ENCODE measurements at regions not wholly inside any gene's neighbourhood (a gene's known extent, or its start where the extent isn't known, plus 50 kb on each side); places are given as distances from the start of the nearest gene placed in this dataset.
A peak's percentile ranks its signal among the peaks of the same experiment; 100 is the strongest.

GRCh38 chr6:126148853-126149252, 162.5 kb downstream of the TRMT11 start:
- no peak overlapping the region for H3K18ac ChIP-seq (ENCODE audit: low read length)
- no peak overlapping the region for H3K4me3 ChIP-seq (ENCODE audit: low read length)
- H3K27ac ChIP-seq (ENCODE audit: low read depth, low read length): no peak overlapping the region
- no peaks in the 10 kb centered on the region for H3K4me1 ChIP-seq (ENCODE audit: control insufficient read depth, low read depth, low read length)
- no peak overlapping the region for H2BK15ac ChIP-seq (replicated peaks; ENCODE audit: low read depth)
- H3K23ac ChIP-seq (ENCODE audit: low read length): no peak overlapping the region
- H4K5ac ChIP-seq (ENCODE audit: low read length): no peak overlapping the region
- no peak overlapping the region for H4K8ac ChIP-seq (ENCODE audit: low read depth, low read length)
- H2BK5ac ChIP-seq (ENCODE audit: low read length): no peak overlapping the region
- no peak overlapping the region for H3K4me2 ChIP-seq (ENCODE audit: low read length)
- H3K79me2 ChIP-seq (ENCODE audit: control insufficient read depth, insufficient read depth, low read length): no peaks in the 10 kb centered on the region
- WGBS (ENCODE audit: extremely low coverage, insufficient coverage, low lambda C conversion rate): no CpG with 5 or more reads among the region's 1 CpG
- no peak overlapping the region for H3K56ac ChIP-seq (ENCODE audit: low read length)
- H3K9ac ChIP-seq (ENCODE audit: low read length): no peak overlapping the region
- no peak for DNase-seq
- H3K79me1 ChIP-seq (ENCODE audit: low read length): no peaks in the 10 kb centered on the region
- no peak overlapping the region for H3K4ac ChIP-seq (ENCODE audit: low read depth, low read length)
- H2BK120ac ChIP-seq (ENCODE audit: low read depth, low read length): no peak overlapping the region
- no peaks in the 10 kb centered on the region for H3K27me3 ChIP-seq (ENCODE audit: insufficient read depth, low read length, poor library complexity)
- no peaks in the 10 kb centered on the region for H3K36me3 ChIP-seq (ENCODE audit: control insufficient read depth, insufficient read depth, low read length)
- no peak overlapping the region for H2AK5ac ChIP-seq (ENCODE audit: low read length)

- Histone ChIP-seq H3K56ac (ENCODE audit: low read length) (no peak overlapping the region), H3K18ac (ENCODE audit: low read length) (no peak overlapping the region), H4K8ac (ENCODE audit: low read depth, low read length) (no peak overlapping the region), H2BK5ac (ENCODE audit: low read length) (no peak overlapping the region), H3K36me3 (ENCODE audit: control insufficient read depth, insufficient read depth, low read length) (no peaks in the 10 kb centered on the region), H3K23ac (ENCODE audit: low read length) (no peak overlapping the region), H3K79me1 (ENCODE audit: low read length) (no peaks in the 10 kb centered on the region), H2BK15ac (replicated peaks; ENCODE audit: low read depth) (no peak overlapping the region), H3K9ac (ENCODE audit: low read length) (no peak overlapping the region), H3K27ac (ENCODE audit: low read depth, low read length) (no peak overlapping the region), H3K4ac (ENCODE audit: low read depth, low read length) (no peak overlapping the region), H3K4me3 (ENCODE audit: low read length) (no peak overlapping the region), H3K79me2 (ENCODE audit: control insufficient read depth, insufficient read depth, low read length) (no peaks in the 10 kb centered on the region), H3K4me2 (ENCODE audit: low read length) (no peak overlapping the region), H3K27me3 (ENCODE audit: insufficient read depth, low read length, poor library complexity) (no peaks in the 10 kb centered on the region), H3K4me1 (ENCODE audit: control insufficient read depth, low read depth, low read length) (no peaks in the 10 kb centered on the region), H4K5ac (ENCODE audit: low read length) (no peak overlapping the region), H2BK120ac (ENCODE audit: low read depth, low read length) (no peak overlapping the region), H2AK5ac (ENCODE audit: low read length) (no peak overlapping the region)
- DNase-seq: peak; percentile 53
Measured at GRCh38 chr6:126152372-126152745, 166.0 kb downstream of the TRMT11 start.

GRCh38 chr6:126153661-126154060, 167.3 kb downstream of the TRMT11 start:
- Histone ChIP-seq H3K79me2 (ENCODE audit: control insufficient read depth, insufficient read depth, low read length) (no peaks in the 10 kb centered on the region), H2BK5ac (ENCODE audit: low read length) (no peak overlapping the region), H3K4me1 (ENCODE audit: control insufficient read depth, low read depth, low read length) (no peaks in the 10 kb centered on the region)

GRCh38 chr6:126156973-126157372, 170.6 kb downstream of the TRMT11 start:
- Histone ChIP-seq H2BK120ac (ENCODE audit: low read depth, low read length) (no peak overlapping the region), H3K36me3 (ENCODE audit: control insufficient read depth, insufficient read depth, low read length) (no peaks in the 10 kb centered on the region), H3K79me1 (ENCODE audit: low read length) (no peaks in the 10 kb centered on the region), H3K27me3 (ENCODE audit: insufficient read depth, low read length, poor library complexity) (no peaks in the 10 kb centered on the region), H3K9ac (ENCODE audit: low read length) (no peak overlapping the region), H4K5ac (ENCODE audit: low read length) (no peak overlapping the region), H3K56ac (ENCODE audit: low read length) (no peak overlapping the region), H3K4me3 (ENCODE audit: low read length) (no peak overlapping the region), H3K27ac (ENCODE audit: low read depth, low read length) (no peak overlapping the region), H3K18ac (ENCODE audit: low read length) (no peak overlapping the region), H3K4ac (ENCODE audit: low read depth, low read length) (no peak overlapping the region), H2BK15ac (replicated peaks; ENCODE audit: low read depth) (no peak overlapping the region), H3K4me2 (ENCODE audit: low read length) (no peak overlapping the region), H3K4me1 (ENCODE audit: control insufficient read depth, low read depth, low read length) (no peaks in the 10 kb centered on the region), H3K79me2 (ENCODE audit: control insufficient read depth, insufficient read depth, low read length) (no peaks in the 10 kb centered on the region), H2AK5ac (ENCODE audit: low read length) (no peak overlapping the region), H2BK5ac (ENCODE audit: low read length) (no peak overlapping the region), H3K23ac (ENCODE audit: low read length) (no peak overlapping the region), H4K8ac (ENCODE audit: low read depth, low read length) (no peak overlapping the region)
- WGBS (ENCODE audit: extremely low coverage, insufficient coverage, low lambda C conversion rate): no CpG with 5 or more reads among the region's 1 CpG
- no peak for DNase-seq

More at GRCh38 chr6:126153661-126154060, 167.3 kb downstream of the TRMT11 start:
- Histone ChIP-seq H3K4me3 (ENCODE audit: low read length) (no peak overlapping the region), H3K4me2 (ENCODE audit: low read length) (no peak overlapping the region), H3K9ac (ENCODE audit: low read length) (no peak overlapping the region), H4K5ac (ENCODE audit: low read length) (no peak overlapping the region), H3K36me3 (ENCODE audit: control insufficient read depth, insufficient read depth, low read length) (no peaks in the 10 kb centered on the region), H3K27me3 (ENCODE audit: insufficient read depth, low read length, poor library complexity) (no peaks in the 10 kb centered on the region), H3K23ac (ENCODE audit: low read length) (no peak overlapping the region), H3K56ac (ENCODE audit: low read length) (no peak overlapping the region), H2BK15ac (replicated peaks; ENCODE audit: low read depth) (no peak overlapping the region), H3K4ac (ENCODE audit: low read depth, low read length) (no peak overlapping the region), H3K27ac (ENCODE audit: low read depth, low read length) (no peak overlapping the region), H3K18ac (ENCODE audit: low read length) (no peak overlapping the region), H2AK5ac (ENCODE audit: low read length) (no peak overlapping the region), H4K8ac (ENCODE audit: low read depth, low read length) (no peak overlapping the region), H2BK120ac (ENCODE audit: low read depth, low read length) (no peak overlapping the region), H3K79me1 (ENCODE audit: low read length) (no peaks in the 10 kb centered on the region)
- WGBS (ENCODE audit: extremely low coverage, insufficient coverage, low lambda C conversion rate): no CpG with 5 or more reads among the region's 3 CpGs
- DNase-seq: no peak

- H3K27me3 ChIP-seq (ENCODE audit: insufficient read depth, low read length, poor library complexity): no peaks in the 10 kb centered on the region
- no peak overlapping the region for H4K5ac ChIP-seq (ENCODE audit: low read length)
- no CpG with 5 or more reads among the region's 2 CpGs for WGBS (ENCODE audit: extremely low coverage, insufficient coverage, low lambda C conversion rate)
- H3K23ac ChIP-seq (ENCODE audit: low read length): no peak overlapping the region
- DNase-seq: no peak
- H3K4ac ChIP-seq (ENCODE audit: low read depth, low read length): peak overlapping the region; percentile 4
- H2BK15ac ChIP-seq (replicated peaks; ENCODE audit: low read depth): no peak overlapping the region
- H3K4me3 ChIP-seq (ENCODE audit: low read length): no peak overlapping the region
- no peaks in the 10 kb centered on the region for H3K36me3 ChIP-seq (ENCODE audit: control insufficient read depth, insufficient read depth, low read length)
- no peak overlapping the region for H3K27ac ChIP-seq (ENCODE audit: low read depth, low read length)
- no peak overlapping the region for H3K18ac ChIP-seq (ENCODE audit: low read length)
- no peak overlapping the region for H3K56ac ChIP-seq (ENCODE audit: low read length)
- no peak overlapping the region for H2AK5ac ChIP-seq (ENCODE audit: low read length)
- H2BK5ac ChIP-seq (ENCODE audit: low read length): no peak overlapping the region
- H3K4me2 ChIP-seq (ENCODE audit: low read length): no peak overlapping the region
- no peaks in the 10 kb centered on the region for H3K79me1 ChIP-seq (ENCODE audit: low read length)
- H3K4me1 ChIP-seq (ENCODE audit: control insufficient read depth, low read depth, low read length): no peaks in the 10 kb centered on the region
- no peaks in the 10 kb centered on the region for H3K79me2 ChIP-seq (ENCODE audit: control insufficient read depth, insufficient read depth, low read length)
- no peak overlapping the region for H2BK120ac ChIP-seq (ENCODE audit: low read depth, low read length)
- no peak overlapping the region for H3K9ac ChIP-seq (ENCODE audit: low read length)
- no peak overlapping the region for H4K8ac ChIP-seq (ENCODE audit: low read depth, low read length)
Measured at GRCh38 chr6:126167726-126168125, 172.2 kb upstream of the CENPW start.

- no CpG with 5 or more reads among the region's 5 CpGs for WGBS (ENCODE audit: extremely low coverage, insufficient coverage, low lambda C conversion rate)
- no peaks in the 10 kb centered on the region for H3K27me3 ChIP-seq (ENCODE audit: insufficient read depth, low read length, poor library complexity)
- H2AK5ac ChIP-seq (ENCODE audit: low read length): no peak overlapping the region
- no peaks in the 10 kb centered on the region for H3K36me3 ChIP-seq (ENCODE audit: control insufficient read depth, insufficient read depth, low read length)
- H3K4me3 ChIP-seq (ENCODE audit: low read length): no peak overlapping the region
- no peak overlapping the region for H3K4ac ChIP-seq (ENCODE audit: low read depth, low read length)
- no peaks in the 10 kb centered on the region for H3K79me2 ChIP-seq (ENCODE audit: control insufficient read depth, insufficient read depth, low read length)
- no peak overlapping the region for H3K23ac ChIP-seq (ENCODE audit: low read length)
- no peaks in the 10 kb centered on the region for H3K79me1 ChIP-seq (ENCODE audit: low read length)
- H2BK15ac ChIP-seq (replicated peaks; ENCODE audit: low read depth): no peak overlapping the region
- no peak overlapping the region for H3K4me2 ChIP-seq (ENCODE audit: low read length)
- no peak overlapping the region for H3K9ac ChIP-seq (ENCODE audit: low read length)
- no peak overlapping the region for H2BK120ac ChIP-seq (ENCODE audit: low read depth, low read length)
- H3K4me1 ChIP-seq (ENCODE audit: control insufficient read depth, low read depth, low read length): no peaks in the 10 kb centered on the region
- H4K5ac ChIP-seq (ENCODE audit: low read length): no peak overlapping the region
- no peak overlapping the region for H3K56ac ChIP-seq (ENCODE audit: low read length)
- H2BK5ac ChIP-seq (ENCODE audit: low read length): no peak overlapping the region
- H3K18ac ChIP-seq (ENCODE audit: low read length): no peak overlapping the region
- DNase-seq: no peak
- H4K8ac ChIP-seq (ENCODE audit: low read depth, low read length): no peak overlapping the region
- H3K27ac ChIP-seq (ENCODE audit: low read depth, low read length): no peak overlapping the region
Measured at GRCh38 chr6:126170433-126170832, 169.5 kb upstream of the CENPW start.

Data from mesendoderm (in vitro differentiated cells).